WTC11 (cell line): ENCODE measurements at regions not wholly inside any gene's neighbourhood (a gene's known extent, or its start where the extent isn't known, plus 50 kb on each side); places are given as distances from the start of the nearest gene placed in this dataset.

Experiments
- ATAC-seq: fragments of 200-7000 bp; cut with Tn5 transposase; 2 replicates; pipeline ENCODE4 v1.10.0; 2021; ENCODE audit warnings: mild to moderate bottlenecking, moderate library complexity
- CTCF ChIA-PET: fragments of 300-600 bp; sonication (Branson Sonifier 250); formaldehyde crosslinking; loops from one replicate; lab custom pipeline; 2021; ENCODE audit warnings: antibody characterized with exemption; lab: Charles Lee
- POLR2A ChIA-PET: fragments of 350-600 bp; sonication (Branson Sonifier 250); formaldehyde crosslinking; loops from one replicate; lab custom pipeline; 2021; ENCODE audit warnings: antibody characterized with exemption; lab: Charles Lee
- DNase-seq: peaks from one replicate; pipeline ENCODE4 v3.0.0; 2021; ENCODE audit warnings: low spot score
- H3K27ac Mint-ChIP-seq: 2 replicates; pipeline ENCODE4 v1.8.0; 2021; ENCODE audit warnings: mixed read lengths
- H3K27me3 Mint-ChIP-seq: 2 replicates; pipeline ENCODE4 v1.8.0; 2021; ENCODE audit warnings: low read depth, mild to moderate bottlenecking, moderate library complexity, mixed read lengths
- H3K36me3 Mint-ChIP-seq: 2 replicates; pipeline ENCODE4 v1.8.0; 2021; ENCODE audit warnings: mixed read lengths
- H3K4me1 Mint-ChIP-seq: 2 replicates; pipeline ENCODE4 v1.8.0; 2022; ENCODE audit warnings: mixed read lengths
- H3K4me3 Mint-ChIP-seq: 2 replicates; pipeline ENCODE4 v1.8.0; 2021; ENCODE audit warnings: mild to moderate bottlenecking, moderate library complexity, mixed read lengths
- H3K9me3 Mint-ChIP-seq: 2 replicates; pipeline ENCODE4 v1.8.0; 2021; ENCODE audit warnings: mixed read lengths
- ARID4B ChIP-seq: sonication (generic); formaldehyde crosslinking; IDR thresholded peaks from 2 replicates; pipeline ENCODE4 v1.8.0; 2023; ENCODE audit warnings: missing genetic modification reagents, mild to moderate bottlenecking, borderline replicate concordance
- ATF2 ChIP-seq: sonication (generic); formaldehyde crosslinking; IDR thresholded peaks from 2 replicates; pipeline ENCODE4 v1.8.1; 2022; ENCODE audit warnings: low read depth, missing genetic modification reagents, borderline replicate concordance
- CDX4 ChIP-seq: fragments of 250-450 bp; sonication (Bioruptor Pico); IDR thresholded peaks from 2 replicates; pipeline ENCODE4 v1.9.0; 2021; ENCODE audit warnings: moderate library complexity, mild to moderate bottlenecking, inconsistent platforms, borderline replicate concordance
- ESRRA ChIP-seq: sonication (generic); formaldehyde crosslinking; IDR thresholded peaks from 2 replicates; pipeline ENCODE4 v1.8.1; 2022; ENCODE audit warnings: mild to moderate bottlenecking, missing genetic modification reagents, borderline replicate concordance
- FOXJ3 ChIP-seq: sonication (generic); formaldehyde crosslinking; IDR thresholded peaks from 2 replicates; pipeline ENCODE4 v1.9.0; 2021; ENCODE audit warnings: missing genetic modification reagents, mild to moderate bottlenecking, borderline replicate concordance
- HMGA2 ChIP-seq: fragments of 250-450 bp; sonication (Bioruptor Pico); IDR thresholded peaks from 2 replicates; pipeline ENCODE4 v1.4.0; 2021; ENCODE audit warnings: mild to moderate bottlenecking, moderate library complexity
- MXD4 ChIP-seq: fragments of 250-450 bp; sonication (Bioruptor Pico); IDR thresholded peaks from 2 replicates; pipeline ENCODE4 v1.8.0; 2021; ENCODE audit warnings: mild to moderate bottlenecking, moderate library complexity, borderline replicate concordance
- NFE2L1 ChIP-seq: sonication (generic); formaldehyde crosslinking; IDR thresholded peaks from 2 replicates; pipeline ENCODE4 v1.8.1; 2023; ENCODE audit warnings: missing genetic modification reagents
- TF ChIP-seq, protein P1 (sequence below): sonication (generic); formaldehyde crosslinking; IDR thresholded peaks from 2 replicates; pipeline ENCODE4 v1.8.1; 2023; ENCODE audit warnings: mild to moderate bottlenecking, moderate library complexity, missing genetic modification reagents
- TF ChIP-seq, protein P2 (sequence below): fragments of 250-450 bp; sonication (Bioruptor Pico); IDR thresholded peaks from 2 replicates; pipeline ENCODE4 v1.9.0; 2021; ENCODE audit warnings: mild to moderate bottlenecking
- TF ChIP-seq, protein P3 (sequence below): sonication (generic); formaldehyde crosslinking; IDR thresholded peaks from 2 replicates; pipeline ENCODE4 v1.8.1; 2023; ENCODE audit warnings: mild to moderate bottlenecking, missing genetic modification reagents
- TF ChIP-seq, protein P4 (sequence below): sonication (generic); formaldehyde crosslinking; IDR thresholded peaks from 2 replicates; pipeline ENCODE4 v1.8.1; 2023; ENCODE audit warnings: mild to moderate bottlenecking, missing genetic modification reagents, borderline replicate concordance
- TF ChIP-seq, protein P5 (sequence below): sonication (generic); formaldehyde crosslinking; IDR thresholded peaks from 2 replicates; pipeline ENCODE4 v1.8.1; 2022; ENCODE audit warnings: low read depth, mild to moderate bottlenecking, moderate library complexity, missing genetic modification reagents, borderline replicate concordance

GRCh38 chr16:73515616-73516015 lies 467.7 kb upstream of the ZFHX3 start (continued):
- TF ChIP-seq, protein P1, sequence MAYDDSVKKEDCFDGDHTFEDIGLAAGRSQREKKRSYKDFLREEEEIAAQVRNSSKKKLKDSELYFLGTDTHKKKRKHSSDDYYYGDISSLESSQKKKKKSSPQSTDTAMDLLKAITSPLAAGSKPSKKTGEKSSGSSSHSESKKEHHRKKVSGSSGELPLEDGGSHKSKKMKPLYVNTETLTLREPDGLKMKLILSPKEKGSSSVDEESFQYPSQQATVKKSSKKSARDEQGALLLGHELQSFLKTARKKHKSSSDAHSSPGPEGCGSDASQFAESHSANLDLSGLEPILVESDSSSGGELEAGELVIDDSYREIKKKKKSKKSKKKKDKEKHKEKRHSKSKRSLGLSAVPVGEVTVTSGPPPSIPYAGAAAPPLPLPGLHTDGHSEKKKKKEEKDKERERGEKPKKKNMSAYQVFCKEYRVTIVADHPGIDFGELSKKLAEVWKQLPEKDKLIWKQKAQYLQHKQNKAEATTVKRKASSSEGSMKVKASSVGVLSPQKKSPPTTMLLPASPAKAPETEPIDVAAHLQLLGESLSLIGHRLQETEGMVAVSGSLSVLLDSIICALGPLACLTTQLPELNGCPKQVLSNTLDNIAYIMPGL (CRISPR knock-in tag): no peak
- TF ChIP-seq FOXJ3 (CRISPR knock-in tag) (no peak), ATF2 (no peak)

DNA sequence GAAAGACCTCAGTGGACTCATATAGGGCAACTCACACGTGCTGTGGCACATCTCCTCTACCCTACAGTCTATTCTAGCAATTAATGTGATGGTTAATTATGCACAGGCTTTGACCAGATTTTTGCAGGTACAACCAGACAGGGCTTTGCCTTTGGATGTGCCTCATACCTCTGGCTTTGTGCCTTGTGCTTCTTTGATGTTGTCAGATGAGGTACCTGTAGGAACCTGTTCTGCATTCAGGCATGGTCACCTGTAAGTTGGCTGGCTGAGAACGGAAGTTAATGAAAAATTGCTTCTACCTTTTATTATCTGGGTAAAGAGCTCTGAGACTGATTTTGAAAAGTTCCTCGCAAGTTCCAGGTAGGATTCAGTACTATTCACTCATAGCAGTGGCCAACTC lies 462.9 kb upstream of the ZFHX3 start:
- no peak overlapping the region for H3K4me3 Mint-ChIP-seq
- CTCF ChIA-PET: no interaction called here
- no peaks in the 10 kb centered on the region for H3K9me3 Mint-ChIP-seq
- H3K36me3 Mint-ChIP-seq: no peaks in the 10 kb centered on the region
- POLR2A ChIA-PET: no interaction called here
- DNase-seq (no peak), ATAC-seq (no peak)
- peaks cover 8% of the 10 kb centered on the region for H3K4me1 Mint-ChIP-seq
- no peaks in the 10 kb centered on the region for H3K27me3 Mint-ChIP-seq
- H3K27ac Mint-ChIP-seq: no peak overlapping the region
- TF ChIP-seq MXD4 (CRISPR knock-in tag) (no peak), CDX4 (CRISPR knock-in tag) (no peak), HMGA2 (CRISPR knock-in tag) (no peak), NFE2L1 (CRISPR knock-in tag) (no peak), ARID4B (CRISPR knock-in tag) (no peak), ESRRA (no peak)
- TF ChIP-seq, protein P2, sequence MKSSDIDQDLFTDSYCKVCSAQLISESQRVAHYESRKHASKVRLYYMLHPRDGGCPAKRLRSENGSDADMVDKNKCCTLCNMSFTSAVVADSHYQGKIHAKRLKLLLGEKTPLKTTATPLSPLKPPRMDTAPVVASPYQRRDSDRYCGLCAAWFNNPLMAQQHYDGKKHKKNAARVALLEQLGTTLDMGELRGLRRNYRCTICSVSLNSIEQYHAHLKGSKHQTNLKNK (CRISPR knock-in tag): no peak
- TF ChIP-seq, protein P3, sequence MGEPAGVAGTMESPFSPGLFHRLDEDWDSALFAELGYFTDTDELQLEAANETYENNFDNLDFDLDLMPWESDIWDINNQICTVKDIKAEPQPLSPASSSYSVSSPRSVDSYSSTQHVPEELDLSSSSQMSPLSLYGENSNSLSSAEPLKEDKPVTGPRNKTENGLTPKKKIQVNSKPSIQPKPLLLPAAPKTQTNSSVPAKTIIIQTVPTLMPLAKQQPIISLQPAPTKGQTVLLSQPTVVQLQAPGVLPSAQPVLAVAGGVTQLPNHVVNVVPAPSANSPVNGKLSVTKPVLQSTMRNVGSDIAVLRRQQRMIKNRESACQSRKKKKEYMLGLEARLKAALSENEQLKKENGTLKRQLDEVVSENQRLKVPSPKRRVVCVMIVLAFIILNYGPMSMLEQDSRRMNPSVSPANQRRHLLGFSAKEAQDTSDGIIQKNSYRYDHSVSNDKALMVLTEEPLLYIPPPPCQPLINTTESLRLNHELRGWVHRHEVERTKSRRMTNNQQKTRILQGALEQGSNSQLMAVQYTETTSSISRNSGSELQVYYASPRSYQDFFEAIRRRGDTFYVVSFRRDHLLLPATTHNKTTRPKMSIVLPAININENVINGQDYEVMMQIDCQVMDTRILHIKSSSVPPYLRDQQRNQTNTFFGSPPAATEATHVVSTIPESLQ (CRISPR knock-in tag): no peak
- TF ChIP-seq, protein P4, sequence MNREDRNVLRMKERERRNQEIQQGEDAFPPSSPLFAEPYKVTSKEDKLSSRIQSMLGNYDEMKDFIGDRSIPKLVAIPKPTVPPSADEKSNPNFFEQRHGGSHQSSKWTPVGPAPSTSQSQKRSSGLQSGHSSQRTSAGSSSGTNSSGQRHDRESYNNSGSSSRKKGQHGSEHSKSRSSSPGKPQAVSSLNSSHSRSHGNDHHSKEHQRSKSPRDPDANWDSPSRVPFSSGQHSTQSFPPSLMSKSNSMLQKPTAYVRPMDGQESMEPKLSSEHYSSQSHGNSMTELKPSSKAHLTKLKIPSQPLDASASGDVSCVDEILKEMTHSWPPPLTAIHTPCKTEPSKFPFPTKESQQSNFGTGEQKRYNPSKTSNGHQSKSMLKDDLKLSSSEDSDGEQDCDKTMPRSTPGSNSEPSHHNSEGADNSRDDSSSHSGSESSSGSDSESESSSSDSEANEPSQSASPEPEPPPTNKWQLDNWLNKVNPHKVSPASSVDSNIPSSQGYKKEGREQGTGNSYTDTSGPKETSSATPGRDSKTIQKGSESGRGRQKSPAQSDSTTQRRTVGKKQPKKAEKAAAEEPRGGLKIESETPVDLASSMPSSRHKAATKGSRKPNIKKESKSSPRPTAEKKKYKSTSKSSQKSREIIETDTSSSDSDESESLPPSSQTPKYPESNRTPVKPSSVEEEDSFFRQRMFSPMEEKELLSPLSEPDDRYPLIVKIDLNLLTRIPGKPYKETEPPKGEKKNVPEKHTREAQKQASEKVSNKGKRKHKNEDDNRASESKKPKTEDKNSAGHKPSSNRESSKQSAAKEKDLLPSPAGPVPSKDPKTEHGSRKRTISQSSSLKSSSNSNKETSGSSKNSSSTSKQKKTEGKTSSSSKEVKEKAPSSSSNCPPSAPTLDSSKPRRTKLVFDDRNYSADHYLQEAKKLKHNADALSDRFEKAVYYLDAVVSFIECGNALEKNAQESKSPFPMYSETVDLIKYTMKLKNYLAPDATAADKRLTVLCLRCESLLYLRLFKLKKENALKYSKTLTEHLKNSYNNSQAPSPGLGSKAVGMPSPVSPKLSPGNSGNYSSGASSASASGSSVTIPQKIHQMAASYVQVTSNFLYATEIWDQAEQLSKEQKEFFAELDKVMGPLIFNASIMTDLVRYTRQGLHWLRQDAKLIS (CRISPR knock-in tag): no peak
- TF ChIP-seq, protein P5, sequence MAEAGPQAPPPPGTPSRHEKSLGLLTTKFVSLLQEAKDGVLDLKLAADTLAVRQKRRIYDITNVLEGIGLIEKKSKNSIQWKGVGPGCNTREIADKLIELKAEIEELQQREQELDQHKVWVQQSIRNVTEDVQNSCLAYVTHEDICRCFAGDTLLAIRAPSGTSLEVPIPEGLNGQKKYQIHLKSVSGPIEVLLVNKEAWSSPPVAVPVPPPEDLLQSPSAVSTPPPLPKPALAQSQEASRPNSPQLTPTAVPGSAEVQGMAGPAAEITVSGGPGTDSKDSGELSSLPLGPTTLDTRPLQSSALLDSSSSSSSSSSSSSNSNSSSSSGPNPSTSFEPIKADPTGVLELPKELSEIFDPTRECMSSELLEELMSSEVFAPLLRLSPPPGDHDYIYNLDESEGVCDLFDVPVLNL (CRISPR knock-in tag): no peak
- TF ChIP-seq, protein P1 (CRISPR knock-in tag): no peak
